ENCODE measurements at regions not wholly inside any gene's neighbourhood (a gene's known extent, or its start where the extent isn't known, plus 50 kb on each side); places are given as distances from the start of the nearest gene placed in this dataset.
"Not testable (repeated sequence)": the region's sequence is repeated elsewhere in the genome, so short reads cannot be mapped to it uniquely, and the experiment has no call there.

- not testable (repeated sequence) for TF ChIP-seq POLR2AphosphoS5 (IDR thresholded peaks at IDR 0.05; ENCODE audit: control insufficient read depth, insufficient read depth, low read depth, low read length); POLR2G (IDR thresholded peaks at IDR 0.05; ENCODE audit: low read depth, low read length); ZNF830 (CRISPR knock-in tag; IDR thresholded peaks at IDR 0.05); CEBPB (tag; IDR thresholded peaks at IDR 0.05); NRF1 (conservative IDR thresholded peaks at IDR 0.05 in 1 of 2, IDR thresholded peaks at IDR 0.05 in 1 of 2); POLR2A (conservative IDR thresholded peaks at IDR 0.05); BDP1 (IDR thresholded peaks at IDR 0.05; ENCODE audit: insufficient read depth, insufficient read length); CTCF (IDR thresholded peaks at IDR 0.05 in 2 of 3, conservative IDR thresholded peaks at IDR 0.05 in 1 of 3; ENCODE audit: insufficient read depth in 2 of 3, low read depth in 1 of 3, low read length in 3 of 3)
Observed at GRCh38 chr14:92250366-92250765, 72.6 kb upstream of the SLC24A4 start.

Data from K562 (cell line).